ENCODE measurements at regions not wholly inside any gene's neighbourhood (a gene's known extent, or its start where the extent isn't known, plus 50 kb on each side); places are given as distances from the start of the nearest gene placed in this dataset.

DNA sequence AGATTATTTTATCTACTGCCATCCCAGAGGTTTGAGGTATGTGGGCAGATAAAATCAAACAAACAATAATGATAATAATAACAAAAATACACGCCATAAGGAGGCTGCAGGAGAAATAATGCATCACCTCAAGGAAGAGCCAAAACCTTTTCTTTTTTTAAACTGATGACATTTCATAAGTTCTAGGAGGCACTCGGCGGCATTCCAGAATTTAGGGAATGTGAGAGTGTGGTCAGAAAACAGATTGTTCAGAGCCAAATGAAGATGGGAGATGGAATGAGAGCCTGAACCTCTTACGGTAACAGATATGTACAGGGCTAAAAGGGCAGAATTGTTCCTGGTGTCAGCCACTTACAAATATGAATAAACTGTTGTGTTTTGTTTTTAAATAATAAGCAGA is 615.0 kb upstream of the CHD1 start:
- TF ChIP-seq, protein P1, sequence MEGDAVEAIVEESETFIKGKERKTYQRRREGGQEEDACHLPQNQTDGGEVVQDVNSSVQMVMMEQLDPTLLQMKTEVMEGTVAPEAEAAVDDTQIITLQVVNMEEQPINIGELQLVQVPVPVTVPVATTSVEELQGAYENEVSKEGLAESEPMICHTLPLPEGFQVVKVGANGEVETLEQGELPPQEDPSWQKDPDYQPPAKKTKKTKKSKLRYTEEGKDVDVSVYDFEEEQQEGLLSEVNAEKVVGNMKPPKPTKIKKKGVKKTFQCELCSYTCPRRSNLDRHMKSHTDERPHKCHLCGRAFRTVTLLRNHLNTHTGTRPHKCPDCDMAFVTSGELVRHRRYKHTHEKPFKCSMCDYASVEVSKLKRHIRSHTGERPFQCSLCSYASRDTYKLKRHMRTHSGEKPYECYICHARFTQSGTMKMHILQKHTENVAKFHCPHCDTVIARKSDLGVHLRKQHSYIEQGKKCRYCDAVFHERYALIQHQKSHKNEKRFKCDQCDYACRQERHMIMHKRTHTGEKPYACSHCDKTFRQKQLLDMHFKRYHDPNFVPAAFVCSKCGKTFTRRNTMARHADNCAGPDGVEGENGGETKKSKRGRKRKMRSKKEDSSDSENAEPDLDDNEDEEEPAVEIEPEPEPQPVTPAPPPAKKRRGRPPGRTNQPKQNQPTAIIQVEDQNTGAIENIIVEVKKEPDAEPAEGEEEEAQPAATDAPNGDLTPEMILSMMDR (conservative IDR thresholded peaks at IDR 0.05), result no peak
- no peak for TF ChIP-seq ZFX (IDR thresholded peaks at IDR 0.05)

Measured in C4-2B (cell line).